ENCODE measurements at regions not wholly inside any gene's neighbourhood (a gene's known extent, or its start where the extent isn't known, plus 50 kb on each side); places are given as distances from the start of the nearest gene placed in this dataset.

DNA sequence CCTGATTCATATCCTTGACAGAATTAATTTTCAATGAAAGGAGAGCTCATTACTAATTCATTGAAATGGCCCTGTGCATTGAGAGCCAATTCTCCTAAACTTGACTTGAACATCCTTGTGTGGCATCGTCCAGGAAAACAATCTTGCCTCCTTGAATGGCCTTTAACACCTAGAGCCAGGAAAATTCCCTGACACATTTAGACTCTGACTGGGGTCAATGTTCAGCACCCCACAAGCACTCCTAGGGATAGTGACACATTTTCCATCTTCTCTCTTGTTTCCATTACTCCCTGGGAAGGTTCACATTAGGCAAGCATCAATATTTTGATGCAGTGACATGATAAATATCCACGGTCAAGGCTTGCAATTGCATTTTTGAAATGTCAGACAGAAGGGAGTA lies 218.9 kb downstream of the LACC1 start:
- WGBS, 2 donors = 97% methylated on average over 2 of the region's 2 CpGs
- TF ChIP-seq, protein P1, sequence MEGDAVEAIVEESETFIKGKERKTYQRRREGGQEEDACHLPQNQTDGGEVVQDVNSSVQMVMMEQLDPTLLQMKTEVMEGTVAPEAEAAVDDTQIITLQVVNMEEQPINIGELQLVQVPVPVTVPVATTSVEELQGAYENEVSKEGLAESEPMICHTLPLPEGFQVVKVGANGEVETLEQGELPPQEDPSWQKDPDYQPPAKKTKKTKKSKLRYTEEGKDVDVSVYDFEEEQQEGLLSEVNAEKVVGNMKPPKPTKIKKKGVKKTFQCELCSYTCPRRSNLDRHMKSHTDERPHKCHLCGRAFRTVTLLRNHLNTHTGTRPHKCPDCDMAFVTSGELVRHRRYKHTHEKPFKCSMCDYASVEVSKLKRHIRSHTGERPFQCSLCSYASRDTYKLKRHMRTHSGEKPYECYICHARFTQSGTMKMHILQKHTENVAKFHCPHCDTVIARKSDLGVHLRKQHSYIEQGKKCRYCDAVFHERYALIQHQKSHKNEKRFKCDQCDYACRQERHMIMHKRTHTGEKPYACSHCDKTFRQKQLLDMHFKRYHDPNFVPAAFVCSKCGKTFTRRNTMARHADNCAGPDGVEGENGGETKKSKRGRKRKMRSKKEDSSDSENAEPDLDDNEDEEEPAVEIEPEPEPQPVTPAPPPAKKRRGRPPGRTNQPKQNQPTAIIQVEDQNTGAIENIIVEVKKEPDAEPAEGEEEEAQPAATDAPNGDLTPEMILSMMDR (IDR thresholded peaks at IDR 0.05) = no peak
- intact Hi-C loops (cut with DNase I) = no loop called here
- peaks cover 0 to 14% (median 0%) of the 10 kb centered on the region in 11 donors for H3K9me3 ChIP-seq
- ATAC-seq = no peak
- no peaks in the 10 kb centered on the region for H3K27me3 ChIP-seq
- no peaks in the 10 kb centered on the region for H3K36me3 ChIP-seq
- H3K27ac ChIP-seq = no peak overlapping the region
- H3K4me1 ChIP-seq = peaks cover 0 to under 1% (median 0%) of the 10 kb centered on the region in 9 donors
- H3K4me3 ChIP-seq = no peak overlapping the region
- no peak for DNase-seq

- intact Hi-C loops (cut with DNase I) = loop anchor here in 2 of 10 donors (5.0 to 10.0 kb wide), 2 partner anchors 34 to 117 kb away; no protein-coding TSS in a partner anchor
- 50 to 70% methylated on average over 2 of the region's 2 CpGs for WGBS, 2 donors
These were observed 221.8 kb downstream of the LACC1 start for GRCh38 chr13:44101347-44102083.

DNA sequence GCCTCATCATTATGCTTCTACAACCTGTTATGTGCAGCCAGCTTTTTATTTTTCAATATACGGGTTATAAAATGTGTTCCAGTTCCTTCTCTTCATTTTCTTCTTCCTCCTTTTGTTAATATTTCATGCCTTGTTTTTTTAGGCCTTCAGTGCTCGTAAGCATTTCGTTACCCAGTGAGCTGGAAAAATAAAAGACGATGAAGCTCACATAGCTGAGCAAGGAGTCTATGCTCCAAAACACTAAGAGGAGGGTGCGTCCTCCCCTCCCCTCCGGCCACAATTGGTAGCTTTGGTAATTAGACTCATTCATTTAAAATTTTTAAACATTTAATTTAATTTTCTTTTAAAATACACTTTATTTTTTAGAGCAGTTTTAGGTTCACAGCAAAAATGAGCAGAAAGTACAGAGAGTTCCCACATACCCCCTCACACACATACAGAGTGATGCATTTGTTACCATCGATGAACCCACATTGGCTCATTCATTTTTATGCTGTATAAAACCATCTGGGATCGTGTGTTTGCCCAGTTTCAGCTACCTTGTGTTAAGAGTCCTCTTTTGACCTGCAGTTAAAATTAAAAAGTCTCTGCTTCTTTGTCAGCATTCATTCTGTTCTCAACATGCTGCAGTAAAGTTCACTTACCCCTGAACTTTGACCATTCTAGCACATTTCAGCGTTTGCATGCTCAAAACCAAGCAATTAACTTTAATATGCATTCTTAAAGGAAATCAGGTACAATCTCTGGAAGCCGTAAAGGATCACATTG lies 223.9 kb downstream of the LACC1 start:
- no peak for ATAC-seq
- intact Hi-C loops (cut with DNase I) = loop anchor here in 4 of 10 donors (2.0 to 10.0 kb wide), 4 partner anchors 36 to 119 kb away; no protein-coding TSS in a partner anchor

More at GRCh38 chr13:44101347-44102083, 221.8 kb downstream of the LACC1 start:
- no peak overlapping the region for H3K4me3 ChIP-seq
- H3K27ac ChIP-seq = no peak overlapping the region
- TF ChIP-seq, protein P1 (IDR thresholded peaks at IDR 0.05) = no peak
- H3K9me3 ChIP-seq = peaks cover 0 to 14% (median 0%) of the 10 kb centered on the region in 11 donors
- H3K4me1 ChIP-seq = peaks cover 5 to 30% (median 18%) of the 10 kb centered on the region in 9 donors
- ATAC-seq (no peak), DNase-seq (no peak)
- no peaks in the 10 kb centered on the region for H3K27me3 ChIP-seq
- no peaks in the 10 kb centered on the region for H3K36me3 ChIP-seq

GRCh38 chr13:44104197-44104490 lies 224.4 kb downstream of the LACC1 start:
- H3K4me3 ChIP-seq = no peak overlapping the region
- TF ChIP-seq, protein P1 (IDR thresholded peaks at IDR 0.05) = no peak
- H3K27me3 ChIP-seq = no peaks in the 10 kb centered on the region
- ATAC-seq = no peak
- peaks cover 14 to 57% (median 34%) of the 10 kb centered on the region in 9 donors for H3K4me1 ChIP-seq
- peaks cover 0 to 14% (median 0%) of the 10 kb centered on the region in 11 donors for H3K9me3 ChIP-seq
- whole genome bisulfite sequencing, 2 donors = 55 to 59% methylated on average over 2 of the region's 2 CpGs
- no peaks in the 10 kb centered on the region for H3K36me3 ChIP-seq
- H3K27ac ChIP-seq = no peak overlapping the region
- intact Hi-C loops (cut with DNase I) = loop anchor here in 4 of 10 donors (2.0 to 10.0 kb wide), 4 partner anchors 37 to 119 kb away; no protein-coding TSS in a partner anchor
- DNase-seq = no peak

More for the DNA sequence above, 223.9 kb downstream of the LACC1 start:
- TF ChIP-seq, protein P1 (IDR thresholded peaks at IDR 0.05) = no peak
- Histone ChIP-seq H3K36me3 (no peaks in the 10 kb centered on the region), H3K4me3 (no peak overlapping the region), H3K27me3 (no peaks in the 10 kb centered on the region), H3K27ac (no peak overlapping the region), H3K4me1 (peaks cover 14 to 51% (median 34%) of the 10 kb centered on the region in 9 donors), H3K9me3 (peaks cover 0 to 14% (median 0%) of the 10 kb centered on the region in 11 donors)
- 91 to 93% methylated on average over 10 of the region's 10 CpGs for WGBS, 2 donors
- no peak for DNase-seq
